Skin of body (tissue), 1 donor: ENCODE measurements at regions not wholly inside any gene's neighbourhood (a gene's known extent, or its start where the extent isn't known, plus 50 kb on each side); places are given as distances from the start of the nearest gene placed in this dataset.

Source experiments
- DNase-seq: peaks from one replicate; lab custom pipeline; 2025; lab: John Stamatoyannopoulos, UW

- DNase-seq = no peak
Observed at GRCh38 chr12:65653321-65653720, 171.0 kb upstream of the HMGA2 start.

DNA sequence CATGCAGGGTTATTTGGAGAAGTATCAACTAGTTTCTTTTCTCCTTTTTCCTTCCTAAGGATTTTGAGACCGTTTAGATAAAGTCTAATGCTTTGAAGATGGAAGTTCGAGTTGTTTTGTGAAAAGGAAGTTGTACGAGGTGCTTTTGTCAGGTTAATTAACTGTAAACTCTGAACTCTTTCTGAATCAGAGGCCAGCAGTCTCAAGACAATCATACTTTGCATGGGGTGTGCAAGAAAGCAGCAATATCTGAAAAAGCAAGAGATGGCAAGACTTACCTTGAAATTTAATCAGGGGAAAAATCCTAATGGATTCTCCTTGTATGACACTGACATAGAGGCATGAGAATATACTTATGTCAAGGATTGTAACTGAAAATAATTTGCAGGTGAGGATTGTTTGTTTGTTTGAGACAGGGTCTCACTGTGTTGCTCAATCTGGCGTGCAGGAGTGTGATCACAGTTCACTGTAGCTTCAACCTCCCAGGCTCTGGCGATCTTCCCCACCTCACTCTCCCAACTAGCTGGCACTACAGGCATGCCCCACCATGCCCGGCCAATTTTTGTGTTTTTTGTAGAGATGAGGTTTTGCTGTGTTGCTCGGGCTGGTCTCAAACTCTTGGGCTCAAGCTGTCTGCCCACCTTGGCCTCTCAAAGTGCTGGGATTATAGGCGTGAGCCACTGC, 170.2 kb upstream of the HMGA2 start:
- DNase-seq = no peak

DNA sequence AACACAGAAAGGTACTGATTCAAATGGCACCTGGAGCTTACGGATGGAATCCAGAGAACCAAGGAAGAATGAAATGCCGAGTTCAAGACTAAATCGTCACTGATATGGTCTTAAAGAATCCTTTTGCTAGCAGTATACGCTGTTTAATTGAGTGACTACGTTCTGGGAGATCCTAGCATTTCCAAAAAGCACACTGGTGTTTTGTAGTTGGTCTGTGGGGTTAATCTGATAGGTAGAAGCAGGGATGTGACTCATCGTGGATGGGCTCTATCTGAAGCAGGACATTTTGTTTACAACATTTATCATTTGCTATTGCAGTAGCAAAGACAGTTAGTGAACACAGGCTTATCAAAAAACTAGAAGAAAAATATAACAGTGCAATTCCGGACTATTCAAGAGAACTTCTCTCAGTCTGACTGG, 169.2 kb upstream of the HMGA2 start:
- no peak for DNase-seq

DNA sequence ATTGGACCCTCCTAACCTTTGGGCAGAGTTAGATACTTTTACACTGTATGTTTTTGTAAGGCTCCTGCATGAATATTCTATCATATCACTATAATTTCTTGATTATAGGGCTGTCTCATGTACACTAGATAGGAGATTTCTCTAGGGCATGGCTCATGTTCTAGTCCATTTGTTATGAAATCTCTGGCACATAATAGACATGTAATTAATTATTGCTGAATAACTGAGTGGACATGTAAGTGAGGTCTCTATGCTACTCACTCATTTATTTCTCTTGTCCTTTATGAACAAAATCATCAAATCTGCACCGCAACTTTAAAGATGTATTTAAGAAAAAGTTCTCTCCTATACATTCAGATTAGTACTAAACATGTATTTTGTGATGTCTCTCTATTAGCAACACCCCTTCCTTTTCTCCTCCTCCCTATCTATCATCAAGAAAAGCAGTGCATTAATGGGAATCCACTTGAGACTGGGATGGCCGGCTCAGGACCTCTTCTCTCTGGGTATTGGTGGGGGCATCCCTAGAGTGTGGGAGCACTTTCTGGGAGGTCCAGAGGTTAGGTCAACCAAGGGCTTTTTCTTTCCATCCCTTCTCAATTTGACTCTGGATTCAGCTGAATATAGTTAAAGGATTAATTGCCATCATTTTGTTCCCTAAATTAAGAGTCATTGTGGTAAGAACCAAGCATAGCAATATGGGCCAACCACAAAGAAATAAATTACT, 168.0 kb upstream of the HMGA2 start:
- no peak for DNase-seq

- DNase-seq = no peak
Observed at GRCh38 chr12:65656891-65657351, 167.4 kb upstream of the HMGA2 start.

GRCh38 chr12:65657635-65658034, 166.6 kb upstream of the HMGA2 start:
- DNase-seq = no peak

GRCh38 chr12:65658360-65658759, 165.9 kb upstream of the HMGA2 start:
- DNase-seq = no peak

- DNase-seq = no peak
Observed at GRCh38 chr12:65659681-65660080, 164.6 kb upstream of the HMGA2 start.

- no peak for DNase-seq
Observed at GRCh38 chr12:65660096-65660495, 164.2 kb upstream of the HMGA2 start.

DNA sequence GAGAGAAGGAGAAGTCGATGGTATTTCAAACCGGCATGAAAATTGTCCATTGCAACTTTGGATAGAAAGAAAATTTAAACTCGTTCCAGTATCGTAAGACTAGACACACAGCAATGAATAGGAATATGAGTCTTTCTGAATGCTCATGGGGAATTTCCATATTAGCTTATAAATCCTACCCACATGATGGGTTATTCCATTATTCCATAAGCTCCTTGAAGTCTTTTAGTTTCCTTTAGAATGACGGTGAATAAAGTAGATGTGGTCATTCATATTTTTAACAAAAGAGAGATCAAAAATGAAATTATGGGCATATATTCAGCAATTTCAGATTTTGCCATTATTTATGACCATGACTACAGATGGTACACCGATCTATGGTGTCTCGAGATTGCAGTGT, 163.4 kb upstream of the HMGA2 start:
- DNase-seq = no peak

GRCh38 chr12:65662590-65662989, 161.7 kb upstream of the HMGA2 start:
- DNase-seq = no peak

DNA sequence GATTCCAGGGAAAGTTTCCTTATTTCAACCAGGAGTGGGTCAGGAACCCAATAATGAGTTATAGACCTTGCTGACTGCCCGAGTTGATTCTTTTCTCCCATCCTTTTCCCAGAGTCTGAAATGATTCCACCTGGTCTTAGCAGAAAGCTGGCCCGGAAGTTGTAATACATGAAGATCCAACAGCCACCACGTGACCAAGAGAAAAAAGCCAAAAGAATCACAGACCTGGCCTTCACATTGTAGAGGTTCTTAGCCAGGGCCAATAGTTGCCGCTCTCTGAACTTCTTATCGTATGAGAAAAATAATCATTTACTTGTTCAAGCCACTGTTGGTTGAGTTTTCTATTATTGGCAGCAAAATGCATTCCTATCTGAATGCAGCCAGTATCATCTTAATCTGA, 161.2 kb upstream of the HMGA2 start:
- DNase-seq = no peak

DNA sequence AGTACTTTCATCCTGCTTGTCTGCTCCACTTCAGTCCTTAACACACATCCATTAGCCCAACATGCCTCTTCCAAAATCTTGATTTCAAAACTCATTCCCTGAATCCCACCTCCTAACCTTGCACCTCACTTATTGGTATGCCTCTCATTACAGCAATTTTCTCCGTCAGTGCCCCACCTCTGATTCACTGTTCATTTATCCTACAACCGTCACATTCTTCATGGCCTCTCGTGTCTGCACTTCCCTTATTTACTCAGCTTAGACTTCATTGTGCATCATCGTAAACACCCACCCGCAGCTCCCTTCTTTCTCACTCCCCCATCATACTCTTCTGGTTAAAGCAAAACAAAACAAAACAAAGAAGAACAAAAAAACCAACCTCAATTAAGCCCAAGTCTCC, 160.6 kb upstream of the HMGA2 start:
- DNase-seq = no peak

GRCh38 chr12:65664715-65665250, 159.5 kb upstream of the HMGA2 start:
- no peak for DNase-seq

- DNase-seq = no peak
Observed at GRCh38 chr12:65665817-65666216, 158.5 kb upstream of the HMGA2 start.

DNA sequence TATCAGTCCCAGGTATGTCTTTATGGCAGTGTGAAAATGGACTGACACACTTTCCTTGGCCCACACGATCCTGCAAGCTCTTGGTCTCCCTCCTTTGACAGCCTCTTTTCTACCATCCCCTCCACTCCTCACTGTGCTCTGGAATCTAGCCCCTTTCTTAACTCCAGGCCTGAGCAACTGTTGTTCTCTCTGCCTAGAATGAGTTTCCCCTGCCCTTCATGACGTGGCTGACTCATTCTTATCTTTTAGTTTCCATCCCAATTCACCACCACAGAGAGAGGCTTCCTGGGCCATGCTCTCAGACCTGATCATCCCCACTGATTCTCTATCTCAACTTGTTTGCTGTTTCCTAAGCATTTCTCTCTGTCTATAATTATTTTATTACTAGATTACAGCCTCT, 157.4 kb upstream of the HMGA2 start:
- DNase-seq = no peak

GRCh38 chr12:65667932-65668331, 156.4 kb upstream of the HMGA2 start:
- DNase-seq = no peak

GRCh38 chr12:65668981-65669695, 155.1 kb upstream of the HMGA2 start:
- DNase-seq = no peak

DNA sequence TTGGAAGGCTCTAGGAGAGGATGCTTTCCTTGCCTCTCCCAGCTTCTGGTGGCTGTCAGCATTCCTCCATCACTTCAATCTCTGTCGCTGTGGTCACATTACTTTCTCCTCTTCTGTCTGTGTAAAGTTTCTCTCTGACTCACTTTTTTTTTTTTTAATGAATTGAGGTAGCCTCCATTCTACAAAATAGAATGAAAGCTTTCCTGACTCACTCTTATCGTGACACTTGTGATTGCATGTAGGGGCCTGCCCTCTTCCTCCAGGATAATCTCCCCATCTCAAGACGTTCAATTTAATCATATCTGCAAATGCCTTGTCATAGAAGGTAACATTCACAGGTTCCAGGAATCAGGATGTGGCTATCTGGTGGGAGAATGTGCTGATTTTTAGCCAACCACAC, 153.5 kb upstream of the HMGA2 start:
- DNase-seq = no peak

GRCh38 chr12:65672441-65672840, 151.8 kb upstream of the HMGA2 start:
- DNase-seq = no peak

GRCh38 chr12:65673156-65673690, 151.1 kb upstream of the HMGA2 start:
- no peak for DNase-seq

- peak; percentile 31 for DNase-seq
Observed at GRCh38 chr12:65673732-65674131, 150.6 kb upstream of the HMGA2 start.
